Endothelial cell (in vitro differentiated cells): ENCODE measurements at regions not wholly inside any gene's neighbourhood (a gene's known extent, or its start where the extent isn't known, plus 50 kb on each side); places are given as distances from the start of the nearest gene placed in this dataset.

Experiments
- DNase-seq: peaks from one replicate; pipeline ENCODE4 v3.0.0; 2021; ENCODE audit warnings: low spot score
- H3K27ac Mint-ChIP-seq: one replicate; pipeline ENCODE4 v1.8.0; 2021; ENCODE audit warnings: mixed read lengths, inconsistent platforms; ENCODE audit not compliant: unreplicated experiment
- H3K27me3 Mint-ChIP-seq: one replicate; pipeline ENCODE4 v1.8.0; 2021; ENCODE audit warnings: mild to moderate bottlenecking, moderate library complexity, mixed read lengths, inconsistent platforms; ENCODE audit not compliant: unreplicated experiment
- H3K36me3 Mint-ChIP-seq: one replicate; pipeline ENCODE4 v1.8.0; 2021; ENCODE audit warnings: mild to moderate bottlenecking, low read depth, mixed read lengths, inconsistent platforms; ENCODE audit not compliant: unreplicated experiment
- H3K4me1 Mint-ChIP-seq: one replicate; pipeline ENCODE4 v1.8.0; 2021; ENCODE audit warnings: mild to moderate bottlenecking, mixed read lengths, inconsistent platforms; ENCODE audit not compliant: unreplicated experiment
- H3K4me3 Mint-ChIP-seq: one replicate; pipeline ENCODE4 v1.8.0; 2021; ENCODE audit warnings: mild to moderate bottlenecking, mixed read lengths, inconsistent platforms; ENCODE audit not compliant: unreplicated experiment
- H3K9me3 Mint-ChIP-seq: one replicate; pipeline ENCODE4 v1.8.0; 2021; ENCODE audit warnings: mixed read lengths, inconsistent platforms; ENCODE audit not compliant: unreplicated experiment
- TF ChIP-seq, protein P1 (sequence below): fragments of 200-600 bp; sonication (generic); IDR thresholded peaks from one replicate; pipeline ENCODE4 v1.5.0; 2021; ENCODE audit warnings: antibody characterized with exemption; ENCODE audit not compliant: unreplicated experiment

DNA sequence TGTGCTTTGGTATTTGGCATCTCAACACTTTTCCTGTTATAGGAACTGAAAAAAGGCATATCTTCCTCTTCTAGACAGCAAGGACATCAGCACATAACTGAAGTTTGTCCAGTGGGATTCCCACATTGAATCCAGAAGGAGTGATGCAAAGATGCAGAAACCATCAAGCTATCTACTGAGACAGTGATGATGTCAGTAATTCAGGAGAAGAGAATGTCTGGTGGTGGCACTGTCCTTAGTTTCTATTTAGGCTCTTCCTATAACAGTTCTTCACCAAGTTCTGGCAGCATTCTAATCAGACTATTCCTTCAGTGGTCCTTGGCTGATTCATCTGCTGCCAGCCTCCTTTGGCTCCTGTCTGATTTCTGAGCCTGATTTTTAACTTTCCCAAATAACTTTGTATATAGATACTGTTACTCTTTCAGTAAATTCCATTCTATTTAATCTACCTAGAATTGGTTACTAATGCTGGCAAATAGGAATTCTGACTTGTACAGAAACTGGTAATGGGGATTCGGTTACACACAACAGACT lies 56.6 kb upstream of the AGPS start:
- peaks cover 31% of the 10 kb centered on the region for H3K4me1 Mint-ChIP-seq
- DNase-seq = no peak
- TF ChIP-seq, protein P1, sequence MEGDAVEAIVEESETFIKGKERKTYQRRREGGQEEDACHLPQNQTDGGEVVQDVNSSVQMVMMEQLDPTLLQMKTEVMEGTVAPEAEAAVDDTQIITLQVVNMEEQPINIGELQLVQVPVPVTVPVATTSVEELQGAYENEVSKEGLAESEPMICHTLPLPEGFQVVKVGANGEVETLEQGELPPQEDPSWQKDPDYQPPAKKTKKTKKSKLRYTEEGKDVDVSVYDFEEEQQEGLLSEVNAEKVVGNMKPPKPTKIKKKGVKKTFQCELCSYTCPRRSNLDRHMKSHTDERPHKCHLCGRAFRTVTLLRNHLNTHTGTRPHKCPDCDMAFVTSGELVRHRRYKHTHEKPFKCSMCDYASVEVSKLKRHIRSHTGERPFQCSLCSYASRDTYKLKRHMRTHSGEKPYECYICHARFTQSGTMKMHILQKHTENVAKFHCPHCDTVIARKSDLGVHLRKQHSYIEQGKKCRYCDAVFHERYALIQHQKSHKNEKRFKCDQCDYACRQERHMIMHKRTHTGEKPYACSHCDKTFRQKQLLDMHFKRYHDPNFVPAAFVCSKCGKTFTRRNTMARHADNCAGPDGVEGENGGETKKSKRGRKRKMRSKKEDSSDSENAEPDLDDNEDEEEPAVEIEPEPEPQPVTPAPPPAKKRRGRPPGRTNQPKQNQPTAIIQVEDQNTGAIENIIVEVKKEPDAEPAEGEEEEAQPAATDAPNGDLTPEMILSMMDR = no peak
- H3K27me3 Mint-ChIP-seq = peaks cover 1% of the 10 kb centered on the region
- no peak overlapping the region for H3K27ac Mint-ChIP-seq
- H3K9me3 Mint-ChIP-seq = no peaks in the 10 kb centered on the region
- no peak overlapping the region for H3K4me3 Mint-ChIP-seq
- no peaks in the 10 kb centered on the region for H3K36me3 Mint-ChIP-seq

DNA sequence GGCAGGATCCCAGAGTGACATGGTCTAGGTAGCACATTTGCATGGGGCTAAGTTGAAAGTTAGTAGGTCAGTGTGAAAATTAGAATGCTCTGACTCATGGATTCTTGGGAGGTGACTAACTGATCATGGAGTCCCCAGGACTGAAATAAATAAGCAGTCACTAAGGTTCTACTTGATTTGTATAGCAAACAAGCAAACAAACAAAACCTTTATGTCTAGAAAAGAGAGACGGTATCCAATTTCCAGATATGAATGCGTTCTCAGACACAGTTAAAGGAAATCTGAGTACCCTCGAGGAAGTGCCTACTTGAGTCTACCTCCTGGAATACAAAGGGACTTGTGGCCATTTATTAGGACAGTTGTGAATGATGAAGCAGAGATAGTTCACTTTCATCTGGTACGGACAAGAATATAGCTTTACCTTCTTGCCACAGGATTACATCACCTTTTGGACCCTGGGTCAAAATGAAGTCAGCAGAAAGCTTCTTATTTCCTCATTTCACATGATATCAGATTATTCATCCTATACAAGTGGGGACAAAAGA lies 54.3 kb upstream of the AGPS start:
- peak overlapping the region; percentile 10 for H3K27ac Mint-ChIP-seq
- TF ChIP-seq, protein P1 = no peak
- no peak for DNase-seq
- no peaks in the 10 kb centered on the region for H3K9me3 Mint-ChIP-seq
- H3K27me3 Mint-ChIP-seq = no peaks in the 10 kb centered on the region
- no peaks in the 10 kb centered on the region for H3K36me3 Mint-ChIP-seq
- peaks cover 20% of the 10 kb centered on the region for H3K4me1 Mint-ChIP-seq
- H3K4me3 Mint-ChIP-seq = no peak overlapping the region

- DNase-seq = no peak
- no peaks in the 10 kb centered on the region for H3K9me3 Mint-ChIP-seq
- no peak overlapping the region for H3K27ac Mint-ChIP-seq
- no peaks in the 10 kb centered on the region for H3K27me3 Mint-ChIP-seq
- no peak overlapping the region for H3K4me3 Mint-ChIP-seq
- TF ChIP-seq, protein P1 = no peak
- no peaks in the 10 kb centered on the region for H3K36me3 Mint-ChIP-seq
- H3K4me1 Mint-ChIP-seq = peaks cover 14% of the 10 kb centered on the region
Observed at GRCh38 chr2:177340158-177340557, 52.4 kb upstream of the AGPS start.

DNA sequence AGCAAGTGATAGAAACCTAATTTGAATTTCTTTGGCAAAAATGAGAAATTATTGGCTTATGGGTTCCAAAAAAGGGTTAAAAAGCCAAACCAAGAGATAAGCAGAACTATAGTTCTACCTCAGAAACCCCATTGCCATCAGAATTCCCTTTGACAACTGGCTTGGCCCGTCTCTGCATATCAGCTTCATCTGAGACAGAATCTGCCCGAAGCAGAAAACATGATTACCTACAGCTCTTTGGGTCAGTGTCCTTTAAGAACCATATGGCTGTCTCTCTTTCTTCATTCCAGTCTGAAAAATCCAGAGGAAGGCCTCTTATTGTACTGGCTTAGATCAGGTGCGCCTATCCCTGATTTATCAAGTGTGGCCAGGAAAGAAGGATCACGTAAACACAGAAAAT lies 49.8 kb upstream of the AGPS start:
- H3K27me3 Mint-ChIP-seq = no peaks in the 10 kb centered on the region
- no peak overlapping the region for H3K27ac Mint-ChIP-seq
- TF ChIP-seq, protein P1 = no peak
- H3K4me3 Mint-ChIP-seq = no peak overlapping the region
- no peak for DNase-seq
- H3K36me3 Mint-ChIP-seq = no peaks in the 10 kb centered on the region
- no peaks in the 10 kb centered on the region for H3K9me3 Mint-ChIP-seq
- H3K4me1 Mint-ChIP-seq = peaks cover 7% of the 10 kb centered on the region
